IPS DF 4.7 (cell line): ENCODE measurements at regions not wholly inside any gene's neighbourhood (a gene's known extent, or its start where the extent isn't known, plus 50 kb on each side); places are given as distances from the start of the nearest gene placed in this dataset.

Source experiments
- DNase-seq: peaks from one replicate; pipeline ENCODE4 v3.0.0-alpha.2; 2013; ENCODE audit warnings: low spot score; ENCODE audit errors: extremely low read depth

DNA sequence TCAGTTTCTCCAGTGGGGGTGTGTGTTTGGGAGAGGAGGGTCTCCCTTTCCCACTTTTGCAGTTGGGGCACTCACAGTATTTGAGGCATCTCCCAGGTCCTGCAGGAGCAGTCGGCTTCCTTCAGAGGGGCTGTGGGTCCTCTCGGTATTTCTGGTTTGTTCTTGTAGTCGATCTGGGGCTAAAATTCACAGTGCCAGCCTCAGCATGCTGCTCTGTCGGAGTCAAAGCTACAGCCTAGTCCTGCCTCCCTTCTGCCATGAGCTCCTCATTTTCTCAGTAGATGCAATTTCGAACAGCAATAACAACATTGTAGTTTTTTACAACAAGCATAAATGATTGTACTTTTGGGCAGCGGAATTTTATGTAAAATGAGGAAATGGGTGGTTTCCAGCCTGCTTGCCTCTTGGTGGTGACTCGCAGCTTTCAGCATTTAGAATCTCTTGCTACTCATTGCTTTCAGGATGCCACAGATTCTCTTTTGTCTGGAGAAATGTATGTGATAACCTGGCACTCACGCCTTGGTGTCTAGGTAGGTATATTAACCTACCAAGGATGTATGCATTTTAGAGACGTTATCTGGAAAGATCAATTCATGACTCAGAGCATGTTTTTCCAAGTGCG, 82.4 kb upstream of the C21orf91 start:
- no peak for DNase-seq

DNA sequence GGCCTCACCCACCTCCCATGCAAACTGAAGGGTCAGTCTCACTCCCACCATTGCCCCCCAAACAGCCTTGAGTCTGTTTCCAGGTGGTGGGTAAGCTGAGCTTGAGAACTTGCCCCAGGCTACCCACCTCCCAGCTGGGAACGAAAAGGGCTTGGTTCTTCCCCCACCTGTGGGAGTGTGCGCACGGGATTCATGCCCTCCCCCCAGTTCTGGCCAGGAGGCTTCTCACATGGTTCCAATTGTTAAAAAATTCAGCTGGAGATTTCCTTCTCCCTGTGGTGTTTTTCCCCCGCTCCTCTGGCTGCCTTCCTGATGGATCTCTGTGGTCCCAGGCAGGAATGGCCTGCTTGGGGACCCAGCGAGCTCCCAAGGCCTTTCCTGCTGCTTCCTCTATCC, 81.8 kb upstream of the C21orf91 start:
- DNase-seq, result no peak

DNA sequence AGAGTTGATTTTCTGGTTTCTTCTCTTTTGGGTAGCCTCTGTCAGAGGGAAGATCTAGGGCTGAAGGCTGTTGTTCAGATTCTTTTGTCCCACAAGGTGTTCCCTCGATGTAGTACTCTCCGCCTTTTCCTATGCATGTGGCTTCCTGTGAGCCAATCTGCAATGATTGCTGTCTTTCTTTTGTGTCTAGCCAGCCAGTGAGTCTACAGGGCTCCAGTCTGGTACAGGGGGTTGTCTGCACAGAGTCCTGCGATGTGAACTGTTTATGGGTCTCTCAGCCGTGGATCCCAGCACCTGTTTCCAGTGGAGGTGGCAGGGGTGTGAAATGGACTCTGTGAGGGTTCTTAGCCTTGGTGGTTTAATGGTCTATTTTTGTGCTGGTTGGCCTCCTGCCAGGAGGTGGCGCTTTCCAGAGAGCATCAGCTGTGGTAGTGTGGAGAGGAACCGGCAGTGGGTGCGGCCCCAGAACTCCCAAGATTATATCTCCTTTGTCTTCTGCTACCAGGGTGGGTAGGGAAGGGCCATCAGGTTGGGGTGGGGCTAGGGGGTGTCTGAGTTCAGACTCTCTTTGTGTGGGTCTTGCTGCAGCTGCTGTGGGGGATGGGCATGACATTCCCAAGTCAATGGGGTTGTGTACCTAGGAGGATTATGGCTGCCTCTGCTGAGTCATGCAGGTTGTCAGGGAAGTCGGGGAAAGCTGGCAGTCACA, 81.3 kb upstream of the C21orf91 start:
- no peak for DNase-seq

DNA sequence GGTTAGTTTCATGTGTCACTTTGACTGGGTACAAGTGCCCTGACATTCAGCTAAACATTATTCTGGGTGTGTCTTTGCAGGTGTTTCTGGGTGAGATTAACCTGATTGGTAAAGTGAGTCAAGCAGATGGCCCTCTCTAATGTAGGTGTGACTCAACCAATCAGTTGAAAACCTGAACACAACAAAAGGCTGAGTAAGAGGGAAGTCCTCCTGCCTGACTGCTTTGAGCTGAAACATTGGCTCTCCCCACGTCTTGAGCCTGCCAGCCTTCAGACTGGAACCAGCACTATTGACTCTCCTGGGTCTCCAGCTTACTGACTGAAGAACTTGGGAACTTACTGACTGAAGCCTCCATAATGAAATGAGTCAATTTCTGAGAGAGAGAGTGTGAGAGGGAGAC, 70.0 kb upstream of the C21orf91 start:
- no peak for DNase-seq

DNA sequence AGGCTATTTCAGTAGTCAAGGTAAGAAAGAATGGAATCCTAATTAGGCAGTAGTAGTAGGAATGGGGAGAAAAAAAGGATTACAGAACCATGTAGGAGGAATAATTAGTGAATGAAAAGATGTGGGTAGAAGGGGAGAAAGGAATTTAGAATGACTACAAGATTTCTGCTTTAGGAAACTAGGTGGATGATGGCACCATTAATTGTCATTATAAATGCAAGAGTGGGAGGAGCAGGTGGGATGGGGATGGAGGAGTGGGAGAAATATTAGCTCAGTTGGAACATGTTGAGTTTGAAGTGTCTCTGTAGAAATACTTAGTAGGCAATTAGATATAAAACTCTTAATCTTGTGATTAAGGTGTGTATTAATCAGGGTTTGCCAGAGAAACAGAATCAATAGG, 50.0 kb upstream of the C21orf91 start:
- no peak for DNase-seq
